ENCODE measurements at regions not wholly inside any gene's neighbourhood (a gene's known extent, or its start where the extent isn't known, plus 50 kb on each side); places are given as distances from the start of the nearest gene placed in this dataset.

- TF ChIP-seq POLR2AphosphoS5 (IDR thresholded peaks at IDR 0.05; ENCODE audit: insufficient read depth in 1 of 2, low read depth in 1 of 2) (no peak), POLR2A (IDR thresholded peaks at IDR 0.05) (no peak)
These were observed 63.7 kb upstream of the LMO4 start for GRCh38 chr1:87264976-87265375.
